ENCODE measurements at regions not wholly inside any gene's neighbourhood (a gene's known extent, or its start where the extent isn't known, plus 50 kb on each side); places are given as distances from the start of the nearest gene placed in this dataset.

DNA sequence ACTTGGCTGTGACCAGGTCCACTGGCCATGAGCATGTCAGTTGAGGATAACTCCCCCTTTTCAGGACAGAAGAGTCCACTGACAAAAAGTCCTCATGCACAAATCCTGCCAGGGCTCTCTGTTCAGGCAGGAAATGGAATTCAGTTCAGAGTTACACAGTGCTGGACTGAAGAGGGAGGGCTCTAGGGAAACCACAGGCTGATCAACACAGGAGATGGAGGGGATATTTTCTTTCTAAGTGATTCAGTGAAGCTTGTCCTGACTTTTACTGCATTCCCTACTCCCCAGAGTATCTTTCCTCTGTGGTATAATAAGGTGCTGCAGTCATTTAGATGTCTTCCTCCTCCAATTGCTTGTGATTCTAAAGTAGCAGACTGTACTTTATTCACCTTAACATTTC, 335.5 kb upstream of the IGFBP7 start:
- TF ChIP-seq, protein P1, sequence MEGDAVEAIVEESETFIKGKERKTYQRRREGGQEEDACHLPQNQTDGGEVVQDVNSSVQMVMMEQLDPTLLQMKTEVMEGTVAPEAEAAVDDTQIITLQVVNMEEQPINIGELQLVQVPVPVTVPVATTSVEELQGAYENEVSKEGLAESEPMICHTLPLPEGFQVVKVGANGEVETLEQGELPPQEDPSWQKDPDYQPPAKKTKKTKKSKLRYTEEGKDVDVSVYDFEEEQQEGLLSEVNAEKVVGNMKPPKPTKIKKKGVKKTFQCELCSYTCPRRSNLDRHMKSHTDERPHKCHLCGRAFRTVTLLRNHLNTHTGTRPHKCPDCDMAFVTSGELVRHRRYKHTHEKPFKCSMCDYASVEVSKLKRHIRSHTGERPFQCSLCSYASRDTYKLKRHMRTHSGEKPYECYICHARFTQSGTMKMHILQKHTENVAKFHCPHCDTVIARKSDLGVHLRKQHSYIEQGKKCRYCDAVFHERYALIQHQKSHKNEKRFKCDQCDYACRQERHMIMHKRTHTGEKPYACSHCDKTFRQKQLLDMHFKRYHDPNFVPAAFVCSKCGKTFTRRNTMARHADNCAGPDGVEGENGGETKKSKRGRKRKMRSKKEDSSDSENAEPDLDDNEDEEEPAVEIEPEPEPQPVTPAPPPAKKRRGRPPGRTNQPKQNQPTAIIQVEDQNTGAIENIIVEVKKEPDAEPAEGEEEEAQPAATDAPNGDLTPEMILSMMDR (conservative IDR thresholded peaks at IDR 0.05 in 1 of 2, IDR thresholded peaks at IDR 0.05 in 1 of 2; ENCODE audit: extremely low read depth in 1 of 2, insufficient read depth in 1 of 2, low read depth in 1 of 2, low read length in 2 of 2): no peak
- TF ChIP-seq EZH2 (IDR thresholded peaks at IDR 0.05; ENCODE audit: borderline replicate concordance, low read length): no peak
